ENCODE measurements at regions not wholly inside any gene's neighbourhood (a gene's known extent, or its start where the extent isn't known, plus 50 kb on each side); places are given as distances from the start of the nearest gene placed in this dataset.

GRCh38 chr3:23146163-23146562 is 57.0 kb upstream of the UBE2E2 start:
- TF ChIP-seq CTCF (IDR thresholded peaks at IDR 0.05; ENCODE audit: low read depth, low read length), result no peak
- no peak for DNase-seq (ENCODE audit: low read depth, low spot score)
- H3K4me3 ChIP-seq (ENCODE audit: low read depth, low read length), result no peak overlapping the region
- in situ Hi-C loops (cut with HindIII; ENCODE audit: low sequenced_read_pairs), result no loop called here

GRCh38 chr3:23152989-23153388 is 50.1 kb upstream of the UBE2E2 start:
- no peak for DNase-seq (ENCODE audit: low read depth, low spot score)
- no peak overlapping the region for H3K4me3 ChIP-seq (ENCODE audit: low read depth, low read length)
- TF ChIP-seq CTCF (IDR thresholded peaks at IDR 0.05; ENCODE audit: low read depth, low read length), result no peak
- in situ Hi-C loops (cut with HindIII; ENCODE audit: low sequenced_read_pairs), result no loop called here

All from astrocyte of the spinal cord (primary cell).